Adrenal gland (tissue), 9 donors: ENCODE measurements at regions not wholly inside any gene's neighbourhood (a gene's known extent, or its start where the extent isn't known, plus 50 kb on each side); places are given as distances from the start of the nearest gene placed in this dataset.
A peak's percentile ranks its signal among the peaks of the same experiment; 100 is the strongest.
"Not testable (repeated sequence)": the region's sequence is repeated elsewhere in the genome, so short reads cannot be mapped to it uniquely, and the experiment has no call there.

Experiments
- DNase-seq, 7 donors: peaks; one replicate each; pipeline ENCODE4 v3.0.0-alpha.2; 2019 to 2020
- H3K27ac ChIP-seq, 5 donors: fragments of 200-600 bp; sonication (generic) in 4 of 5; 1 replicate in 3 of 5; 2 replicates in 2 of 5; pipeline versions ENCODE4 v1.5.1 to v1.8.0; 2016 to 2020; ENCODE audit warnings: mild to moderate bottlenecking in 1 of 5
- H3K27me3 ChIP-seq: fragments of 200-600 bp; 2 replicates; pipeline ENCODE4 v1.8.0; 2021
- H3K36me3 ChIP-seq, 2 donors: fragments of 200-600 bp; replicated peaks in 1 of 2; 1 replicate in 1 of 2; 2 replicates in 1 of 2; pipeline versions ENCODE4 v1.5.1 to v1.8.0; 2018 to 2022
- H3K4me1 ChIP-seq, 2 donors: fragments of 200-600 bp; replicated peaks in 1 of 2; 1 replicate in 1 of 2; 2 replicates in 1 of 2; pipeline versions ENCODE4 v1.5.1 to v1.8.0; 2018 to 2021
- H3K4me3 ChIP-seq, 4 donors: fragments of 200-600 bp; sonication (generic) in 3 of 4; one replicate each; pipeline ENCODE4 v1.5.1; 2016 to 2018
- H3K9me3 ChIP-seq, 3 donors: fragments of 200-600 bp; sonication (generic) in 1 of 3; replicated peaks in 1 of 3; 1 replicate in 2 of 3; 2 replicates in 1 of 3; pipeline versions ENCODE4 v1.5.1 to v1.8.0; 2016 to 2021
- POLR2A ChIP-seq, 2 donors: fragments of 450-650 bp; IDR thresholded peaks; one replicate each; pipeline ENCODE4 v1.6.1; 2017; ENCODE audit warnings: antibody characterized with exemption in 2 of 2, mild to moderate bottlenecking in 2 of 2, moderate library complexity in 1 of 2
- WGBS, 4 donors: extraction: QIAGEN DNeasy Blood & Tissue Kit in 2 of 4; methylation state at CpG; one replicate each; pipeline versions ENCODE4 v1.1.5 to v1.1.7; 2013 to 2017; 5-methylcytosine and 5-hydroxymethylcytosine counted together
- intact Hi-C, 2 donors: fragments of 100-400 bp; cut with DNase I; formaldehyde crosslinking; loops; one replicate each; pipeline versions ENCODE4 v1.14.1 to v1.15.0; 2022 to 2023
- TF ChIP-seq, protein P1 (sequence below), 6 experiments: fragments of 450-650 bp in 4 of 6; fragments of 200-600 bp in 2 of 6; sonication (generic) in 1 of 6; IDR thresholded peaks; 1 replicate in 5 of 6; 2 replicates in 1 of 6; pipeline versions ENCODE4 v1.5.1 to v1.8.0; 2016 to 2021; ENCODE audit warnings: antibody characterized with exemption in 6 of 6, mild to moderate bottlenecking in 2 of 6, moderate library complexity in 1 of 6
- donor health status: healthy with polysubstance abuse.
- donor health status: Bipolar disorder and iron deficiency.
- donor health status: DM: yes; HTN: yes; CAD: no.
- donor health status: DM: no; HTN: no; CAD: no.
- donor health status: DM: no; HTN: no; CAD: no.

DNA sequence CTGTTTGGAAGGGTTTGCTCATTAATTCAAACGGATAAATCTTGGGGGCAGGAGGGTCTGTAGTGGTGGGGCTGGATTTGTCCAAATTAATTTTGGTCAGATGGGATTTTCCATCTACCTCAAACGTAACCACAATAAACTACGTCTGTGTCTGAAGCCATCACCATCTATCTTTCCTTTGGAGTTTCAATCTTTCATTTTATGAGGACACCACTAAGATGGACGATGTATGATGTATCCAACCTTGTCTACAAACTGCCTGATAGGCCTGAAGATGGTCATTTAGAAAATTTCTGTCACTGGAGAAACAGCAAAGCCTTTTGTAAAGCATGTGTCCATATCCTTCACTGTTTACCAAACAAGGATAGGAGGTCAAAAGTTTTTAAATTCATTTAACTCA, 138.6 kb upstream of the MARCKS start:
- no peaks in the 10 kb centered on the region for H3K9me3 ChIP-seq
- H3K27ac ChIP-seq: no peak overlapping the region
- intact Hi-C loops: no loop called here
- no peak for DNase-seq
- no peak for TF ChIP-seq POLR2A (IDR thresholded peaks at IDR 0.05)
- TF ChIP-seq, protein P1, sequence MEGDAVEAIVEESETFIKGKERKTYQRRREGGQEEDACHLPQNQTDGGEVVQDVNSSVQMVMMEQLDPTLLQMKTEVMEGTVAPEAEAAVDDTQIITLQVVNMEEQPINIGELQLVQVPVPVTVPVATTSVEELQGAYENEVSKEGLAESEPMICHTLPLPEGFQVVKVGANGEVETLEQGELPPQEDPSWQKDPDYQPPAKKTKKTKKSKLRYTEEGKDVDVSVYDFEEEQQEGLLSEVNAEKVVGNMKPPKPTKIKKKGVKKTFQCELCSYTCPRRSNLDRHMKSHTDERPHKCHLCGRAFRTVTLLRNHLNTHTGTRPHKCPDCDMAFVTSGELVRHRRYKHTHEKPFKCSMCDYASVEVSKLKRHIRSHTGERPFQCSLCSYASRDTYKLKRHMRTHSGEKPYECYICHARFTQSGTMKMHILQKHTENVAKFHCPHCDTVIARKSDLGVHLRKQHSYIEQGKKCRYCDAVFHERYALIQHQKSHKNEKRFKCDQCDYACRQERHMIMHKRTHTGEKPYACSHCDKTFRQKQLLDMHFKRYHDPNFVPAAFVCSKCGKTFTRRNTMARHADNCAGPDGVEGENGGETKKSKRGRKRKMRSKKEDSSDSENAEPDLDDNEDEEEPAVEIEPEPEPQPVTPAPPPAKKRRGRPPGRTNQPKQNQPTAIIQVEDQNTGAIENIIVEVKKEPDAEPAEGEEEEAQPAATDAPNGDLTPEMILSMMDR (IDR thresholded peaks at IDR 0.05): no peak
- H3K4me3 ChIP-seq: no peak overlapping the region
- 68 to 75% (median 73%) methylated on average over 4 of the region's 4 CpGs for WGBS, 4 donors
- no peaks in the 10 kb centered on the region for H3K27me3 ChIP-seq
- H3K4me1 ChIP-seq: no peaks in the 10 kb centered on the region
- H3K36me3 ChIP-seq: no peaks in the 10 kb centered on the region

DNA sequence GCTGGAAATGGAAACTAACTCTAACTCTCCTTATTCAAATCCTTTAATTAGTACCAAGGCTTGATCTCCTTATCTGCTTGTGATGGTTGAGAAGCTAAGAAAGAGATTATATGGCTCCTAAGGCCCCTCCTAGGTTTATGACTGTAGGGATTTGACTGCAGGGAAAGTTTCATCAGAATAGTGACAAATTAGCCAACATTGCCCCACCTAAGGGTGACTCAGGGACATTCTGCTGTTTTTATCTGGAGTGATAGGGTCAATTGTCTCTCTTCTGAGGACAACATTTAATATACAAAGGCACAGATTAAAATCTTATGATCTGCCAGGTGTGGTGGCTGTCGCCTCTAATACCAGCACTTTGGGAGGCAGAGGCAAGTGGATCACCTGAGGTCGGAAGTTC, 138.1 kb upstream of the MARCKS start:
- no peaks in the 10 kb centered on the region for H3K27me3 ChIP-seq
- intact Hi-C loops: no loop called here
- H3K4me3 ChIP-seq: no peak overlapping the region
- no peak for DNase-seq
- no peaks in the 10 kb centered on the region for H3K4me1 ChIP-seq
- no peaks in the 10 kb centered on the region for H3K9me3 ChIP-seq
- no peak overlapping the region for H3K27ac ChIP-seq
- TF ChIP-seq, protein P1 (IDR thresholded peaks at IDR 0.05): no peak
- TF ChIP-seq POLR2A (IDR thresholded peaks at IDR 0.05): no peak
- H3K36me3 ChIP-seq: no peaks in the 10 kb centered on the region
- 75 to 92% (median 84%) methylated on average over 2 of the region's 2 CpGs for WGBS, 4 donors

DNA sequence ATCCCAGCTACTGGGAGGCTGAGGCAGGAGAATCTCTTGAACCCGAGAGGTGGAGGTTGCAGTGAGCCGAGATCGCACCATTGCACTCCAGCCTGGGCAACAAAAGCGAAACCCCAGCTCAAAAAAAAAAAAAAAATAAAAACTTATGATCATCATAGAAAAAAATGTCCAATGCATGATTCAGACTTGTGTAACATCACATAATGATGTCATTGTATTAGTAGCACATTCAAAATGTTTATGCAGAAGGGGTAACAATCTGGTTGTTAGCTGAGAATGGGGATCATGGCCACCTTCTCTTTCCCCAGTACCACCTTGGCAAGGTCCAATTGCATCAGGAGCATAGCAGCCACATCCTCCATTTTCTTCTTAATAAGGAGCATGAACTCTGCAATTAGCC, 137.6 kb upstream of the MARCKS start:
- no peaks in the 10 kb centered on the region for H3K4me1 ChIP-seq
- DNase-seq: no peak
- 84 to 97% (median 94%) methylated on average over 3 to 4 of the region's 4 CpGs for WGBS, 4 donors
- no peaks in the 10 kb centered on the region for H3K9me3 ChIP-seq
- H3K36me3 ChIP-seq: no peaks in the 10 kb centered on the region
- no peak overlapping the region for H3K4me3 ChIP-seq
- H3K27ac ChIP-seq: no peak overlapping the region
- intact Hi-C loops: no loop called here
- H3K27me3 ChIP-seq: no peaks in the 10 kb centered on the region
- TF ChIP-seq POLR2A (IDR thresholded peaks at IDR 0.05): no peak
- TF ChIP-seq, protein P1 (IDR thresholded peaks at IDR 0.05): no peak

DNA sequence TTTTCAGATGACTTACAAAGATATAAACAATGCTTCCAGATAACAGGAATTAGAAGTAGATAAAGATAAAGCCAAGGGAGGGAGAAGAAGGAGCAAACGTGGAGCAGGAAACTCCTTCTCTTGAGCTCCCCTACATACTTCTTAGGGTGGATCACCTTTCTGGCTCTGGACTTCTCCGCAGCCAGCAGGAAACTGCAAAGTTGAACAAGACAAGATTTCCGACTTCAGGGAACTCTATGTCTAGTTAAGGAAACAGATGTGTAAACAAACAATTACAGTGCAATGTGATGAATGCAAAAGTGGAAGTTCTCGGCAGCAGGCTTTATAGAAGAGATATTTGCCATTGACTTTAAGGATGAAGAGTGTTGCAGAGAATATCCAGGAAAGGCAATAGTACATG, 134.0 kb upstream of the MARCKS start:
- Histone ChIP-seq H3K27me3 (no peaks in the 10 kb centered on the region), H3K36me3 (no peaks in the 10 kb centered on the region), H3K4me3 (no peak overlapping the region), H3K4me1 (no peaks in the 10 kb centered on the region), H3K27ac (no peak overlapping the region), H3K9me3 (no peaks in the 10 kb centered on the region)
- intact Hi-C loops: no loop called here
- no peak for TF ChIP-seq POLR2A (IDR thresholded peaks at IDR 0.05)
- TF ChIP-seq, protein P1 (IDR thresholded peaks at IDR 0.05): no peak
- peak in 2 of 7 donors; percentile 8 to 53 for DNase-seq
- 36 to 47% (median 43%) methylated on average over 4 of the region's 4 CpGs for WGBS, 4 donors

DNA sequence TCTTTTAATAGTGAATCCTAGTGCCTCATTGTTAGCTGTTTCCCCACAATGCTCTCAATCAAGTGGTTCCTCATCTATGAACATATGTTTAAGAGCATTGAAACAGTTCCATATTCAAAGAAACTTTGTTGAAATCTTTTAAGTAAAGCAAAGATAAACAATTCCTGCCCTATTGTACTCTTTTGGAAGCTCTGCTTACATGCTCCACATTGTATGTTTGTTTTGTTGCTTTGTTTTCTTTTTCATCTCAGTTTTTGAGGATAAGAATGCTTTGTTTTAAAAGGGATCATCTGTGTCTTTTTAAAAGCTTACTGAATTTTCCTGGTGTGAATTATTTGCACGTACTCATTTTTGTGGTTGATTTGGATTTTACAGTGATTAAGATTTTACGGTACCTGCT, 132.2 kb upstream of the MARCKS start:
- 80 to 100% (median 88%) methylated on average over 1 to 2 of the region's 2 CpGs for WGBS, 4 donors
- H3K9me3 ChIP-seq, H3K4me3 ChIP-seq, H3K36me3 ChIP-seq, H3K27me3 ChIP-seq, H3K27ac ChIP-seq, intact Hi-C loops, DNase-seq, H3K4me1 ChIP-seq: not testable (repeated sequence)
